ENCODE measurements at regions not wholly inside any gene's neighbourhood (a gene's known extent, or its start where the extent isn't known, plus 50 kb on each side); places are given as distances from the start of the nearest gene placed in this dataset.
"Not testable (repeated sequence)": the region's sequence is repeated elsewhere in the genome, so short reads cannot be mapped to it uniquely, and the experiment has no call there.

DNA sequence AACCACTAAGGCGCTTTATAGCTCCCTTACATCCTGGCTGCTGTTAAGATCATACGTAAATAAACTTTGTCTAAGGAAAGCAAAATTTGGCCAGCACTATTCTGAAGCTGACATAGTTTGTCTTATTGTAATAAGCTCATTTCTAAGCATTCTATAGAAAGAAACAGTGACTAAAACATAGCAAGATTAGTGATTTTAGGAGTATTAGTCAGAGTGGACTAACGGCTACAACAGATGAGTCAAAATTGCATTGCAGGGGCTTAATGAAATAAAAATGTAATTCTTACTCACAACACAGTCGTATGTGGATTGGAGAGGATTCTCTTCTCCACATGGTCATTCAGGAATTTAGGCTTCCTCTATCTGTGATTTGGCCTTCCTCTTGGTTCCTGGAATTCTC, 347.6 kb downstream of the GADD45G start:
- no peak for FAIRE-seq

DNA sequence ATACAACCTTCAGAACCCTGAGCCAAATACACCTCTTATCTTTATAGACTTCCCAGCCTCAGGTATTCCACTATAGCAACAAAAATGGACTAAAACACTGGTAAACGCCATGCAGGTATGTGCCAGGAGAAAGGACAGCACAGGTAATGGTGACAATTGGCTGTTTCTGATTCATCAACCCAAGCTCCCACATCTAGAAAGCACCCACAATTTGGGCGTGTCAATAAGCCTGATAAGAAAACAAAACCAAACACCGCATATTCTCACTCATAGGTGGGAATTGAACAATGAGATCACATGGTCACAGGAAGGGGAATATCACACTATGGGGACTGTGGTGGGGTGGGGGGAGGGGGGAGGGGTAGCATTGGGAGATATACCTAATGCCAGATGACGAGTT, 348.5 kb downstream of the GADD45G start:
- FAIRE-seq = not testable (repeated sequence)

DNA sequence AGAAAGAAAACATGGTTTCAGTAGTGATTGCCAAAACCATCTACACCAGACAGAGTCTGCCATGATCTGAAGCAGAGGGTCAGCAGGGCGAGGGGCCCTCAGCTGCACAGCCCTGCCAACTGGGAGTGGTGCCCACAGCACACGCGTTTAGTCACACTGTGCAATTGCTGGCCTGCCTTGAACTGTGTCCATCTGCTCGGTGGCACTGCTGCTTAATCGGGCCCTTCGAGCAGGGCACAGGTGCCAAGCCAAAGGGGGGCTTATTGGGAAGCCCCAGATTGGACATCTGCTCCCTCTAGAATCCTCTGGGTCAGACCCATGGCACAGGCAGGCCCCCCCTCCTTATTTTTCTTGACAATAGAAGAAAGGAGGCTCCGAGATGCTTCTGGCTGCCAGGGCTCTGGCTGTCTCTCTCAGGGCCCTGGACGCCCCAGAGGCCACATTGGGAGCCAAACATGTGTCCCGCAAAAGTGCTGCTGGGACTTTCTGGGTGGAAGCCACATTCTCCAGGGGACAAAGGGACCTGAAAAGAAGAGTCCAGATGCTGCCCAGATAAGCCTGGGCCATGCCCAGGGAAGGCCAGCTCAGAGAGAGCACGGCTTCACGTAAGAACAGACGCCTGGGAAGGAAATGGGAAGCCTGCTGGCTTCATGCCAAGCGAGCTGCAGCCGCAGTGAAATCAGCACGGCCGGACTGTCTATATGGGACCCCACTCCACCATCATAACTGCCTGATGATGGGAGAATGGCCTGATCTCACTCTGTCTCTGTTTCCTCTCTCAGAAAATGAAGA, 349.2 kb downstream of the GADD45G start:
- FAIRE-seq = no peak

DNA sequence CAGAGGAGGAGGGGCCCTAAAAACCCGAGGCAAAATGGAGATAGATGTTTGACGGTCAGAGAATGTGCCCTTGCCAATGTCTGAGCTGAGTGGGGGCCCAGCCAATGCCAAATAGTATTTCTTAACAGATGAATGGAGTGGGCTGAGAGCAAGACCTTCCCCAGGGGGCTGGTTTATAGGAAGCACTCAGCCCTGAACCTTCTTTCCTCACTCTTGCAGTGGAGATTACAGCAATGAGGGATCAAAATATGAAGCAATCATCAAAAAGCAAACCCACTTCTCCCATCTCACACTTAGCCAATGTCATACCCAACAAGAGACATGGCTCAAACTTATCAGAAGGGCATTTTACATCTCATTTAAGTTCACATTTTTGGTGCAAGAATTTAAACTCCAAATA, 350.3 kb downstream of the GADD45G start:
- no peak for FAIRE-seq

DNA sequence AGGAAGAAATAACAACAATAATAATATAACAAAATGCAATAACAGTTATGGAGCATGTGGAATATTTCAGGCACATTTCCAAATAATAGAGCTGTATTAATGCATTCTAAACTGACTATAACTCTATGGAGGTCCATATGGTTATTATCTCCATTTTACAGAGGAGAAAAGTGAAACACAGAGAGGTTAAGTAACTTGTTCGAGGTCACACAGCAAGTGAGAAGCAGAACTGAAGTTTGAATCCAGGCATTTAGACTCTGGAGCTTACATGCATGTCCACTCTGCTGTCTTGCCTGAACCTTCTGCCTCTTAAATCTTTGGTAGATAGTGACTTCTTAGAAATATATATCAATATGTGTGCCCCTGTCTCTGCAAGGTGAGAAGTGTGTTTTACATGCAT, 350.8 kb downstream of the GADD45G start:
- FAIRE-seq = no peak

DNA sequence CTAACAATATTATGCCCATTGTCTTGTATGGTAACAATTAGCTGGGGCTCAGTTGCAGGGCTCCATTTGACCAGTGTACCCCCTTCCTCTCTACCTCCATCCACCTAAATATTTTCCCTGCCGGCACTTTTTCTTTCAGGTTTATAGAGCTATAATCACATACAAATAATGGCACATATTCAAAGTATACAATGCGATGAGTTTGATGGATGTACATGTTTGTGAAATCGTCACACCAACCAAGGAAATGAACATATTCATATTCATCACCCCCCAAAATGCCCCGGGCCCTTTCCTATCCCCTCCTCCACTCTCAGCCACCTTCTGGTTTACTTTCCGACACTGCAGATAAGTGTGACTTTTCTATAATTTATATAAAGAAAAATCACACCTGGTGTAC, 351.5 kb downstream of the GADD45G start:
- no peak for FAIRE-seq

DNA sequence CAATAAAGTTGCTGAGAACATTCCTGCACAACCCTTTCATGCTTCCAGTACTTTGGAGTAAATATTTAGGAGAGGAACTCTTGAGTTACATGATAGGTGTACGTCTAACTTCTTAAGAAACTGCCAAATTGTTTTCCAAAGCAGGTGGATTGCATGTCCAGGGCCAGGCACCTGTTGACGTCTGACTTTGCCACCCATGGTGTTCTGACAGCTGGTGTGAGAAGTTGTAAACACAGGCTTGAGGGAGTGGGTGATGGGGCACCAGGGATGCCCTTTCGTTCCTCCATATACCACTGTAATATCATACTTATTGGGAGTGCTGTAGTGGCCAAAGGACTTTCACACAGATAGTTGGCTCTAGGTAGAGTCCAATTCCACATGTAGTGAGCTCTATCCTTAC, 352.1 kb downstream of the GADD45G start:
- no peak for FAIRE-seq

DNA sequence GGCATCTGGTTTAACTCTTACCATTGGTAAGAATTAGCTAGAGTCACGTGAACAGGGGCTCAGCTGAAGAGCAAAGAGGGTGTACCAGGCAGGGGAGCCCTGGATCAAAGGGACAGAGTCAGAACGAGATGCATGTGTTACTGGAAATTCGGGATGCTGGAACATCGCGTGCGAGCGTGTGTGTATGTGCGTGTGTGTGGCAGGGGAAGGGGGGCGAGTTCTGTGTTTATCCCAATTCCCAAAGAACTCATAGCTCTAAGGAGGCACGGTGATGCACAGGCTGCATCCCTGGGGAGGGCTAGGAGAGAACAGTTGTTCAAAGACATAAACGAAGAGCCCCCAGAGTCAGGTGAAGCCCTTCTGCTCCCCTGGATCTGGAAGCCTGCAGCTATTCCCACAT, 353.3 kb downstream of the GADD45G start:
- FAIRE-seq = no peak

DNA sequence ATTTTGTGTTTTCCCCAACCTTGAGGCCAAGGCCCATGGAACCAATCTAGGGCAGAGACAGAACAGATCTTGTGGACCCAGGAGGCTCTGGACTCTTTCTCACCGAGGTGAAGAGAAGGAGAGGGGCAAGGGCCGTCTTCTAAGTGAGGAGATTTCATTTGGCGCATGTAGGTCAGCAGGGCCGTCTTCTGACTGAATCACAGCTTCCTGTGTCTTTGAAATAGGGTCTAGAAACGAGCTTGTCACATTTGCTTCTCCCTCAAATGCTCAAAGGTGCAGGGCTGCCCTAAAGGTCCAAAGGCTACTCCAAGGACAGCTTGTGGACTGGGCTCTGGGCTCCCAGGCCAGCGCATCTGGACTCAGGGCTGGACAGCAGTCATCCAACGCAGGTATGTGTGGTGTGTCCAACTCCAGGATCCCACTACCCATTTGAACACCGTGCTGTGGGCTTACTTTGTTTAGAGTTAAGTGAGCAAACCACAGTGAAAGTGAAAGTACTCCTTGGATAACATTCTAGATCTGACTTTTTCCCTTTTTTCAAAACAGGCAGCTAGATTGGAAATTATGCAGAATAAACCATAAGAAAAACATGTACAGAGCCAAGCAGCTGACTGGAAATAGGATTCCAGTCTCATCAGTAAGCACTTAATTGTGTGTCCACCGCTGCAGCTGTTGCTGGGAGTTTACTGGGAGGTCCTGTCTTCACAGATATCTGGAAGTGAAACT, 357.0 kb downstream of the GADD45G start:
- no peak for FAIRE-seq

DNA sequence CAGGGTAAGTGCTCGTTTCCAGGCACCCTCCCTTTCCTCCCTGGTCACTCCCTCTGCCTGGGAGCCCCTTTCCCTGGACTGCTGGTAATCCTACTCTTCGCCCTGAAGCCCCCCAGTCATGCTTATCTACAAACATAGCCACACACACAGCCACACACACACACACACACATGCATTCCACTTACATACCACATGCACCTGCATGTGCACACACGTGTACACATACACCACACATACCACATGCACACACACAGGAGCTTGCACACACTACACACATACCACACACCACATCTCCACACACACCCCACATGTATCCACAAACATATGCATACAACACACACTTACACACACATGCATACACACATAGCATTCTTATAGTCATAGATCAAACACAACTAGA, 358.5 kb downstream of the GADD45G start:
- FAIRE-seq = no peak

DNA sequence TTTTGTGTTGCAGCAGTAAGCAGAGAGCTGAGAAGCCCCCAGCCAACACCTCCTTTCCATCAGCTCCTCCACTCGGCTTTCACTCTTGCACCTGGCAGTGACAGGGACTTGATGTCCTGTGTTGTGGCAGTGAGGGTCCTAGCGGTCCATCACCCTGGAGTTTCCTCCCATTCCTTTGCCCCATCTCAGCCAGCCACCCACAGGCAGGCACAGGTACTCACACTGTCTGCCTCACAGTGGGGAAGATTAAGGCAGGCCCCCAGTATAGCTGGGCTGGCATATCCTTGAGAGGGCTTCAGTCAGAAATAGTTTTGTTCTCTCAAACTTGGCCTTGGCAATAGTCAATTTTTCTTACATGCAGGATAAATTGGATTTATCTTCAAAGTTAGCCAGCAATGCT, 362.7 kb downstream of the GADD45G start:
- FAIRE-seq = no peak

DNA sequence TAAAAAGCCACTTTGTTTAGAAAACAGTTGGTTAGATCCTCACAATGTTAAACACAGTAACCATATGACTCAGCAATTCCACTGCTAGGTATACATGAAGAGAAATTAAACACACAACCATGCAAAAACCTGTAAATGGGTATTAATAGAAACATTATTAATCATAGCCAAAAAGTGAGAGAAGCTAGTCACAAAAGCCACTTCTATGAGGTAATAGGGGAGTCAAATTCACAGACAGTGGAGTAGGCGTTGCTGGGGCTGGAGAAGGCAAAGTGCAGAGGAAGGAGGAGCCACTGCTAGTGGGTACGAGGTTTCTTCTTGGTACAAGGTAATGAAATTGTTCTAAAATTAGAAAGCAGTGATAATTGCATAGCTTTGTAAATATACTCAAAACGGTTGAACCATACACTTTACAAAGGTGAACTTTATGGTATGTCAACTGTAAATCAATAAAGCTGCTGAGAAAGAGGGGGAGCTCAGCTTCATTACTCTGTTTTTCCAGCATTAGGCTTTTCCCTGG, 364.4 kb downstream of the GADD45G start:
- no peak for FAIRE-seq

DNA sequence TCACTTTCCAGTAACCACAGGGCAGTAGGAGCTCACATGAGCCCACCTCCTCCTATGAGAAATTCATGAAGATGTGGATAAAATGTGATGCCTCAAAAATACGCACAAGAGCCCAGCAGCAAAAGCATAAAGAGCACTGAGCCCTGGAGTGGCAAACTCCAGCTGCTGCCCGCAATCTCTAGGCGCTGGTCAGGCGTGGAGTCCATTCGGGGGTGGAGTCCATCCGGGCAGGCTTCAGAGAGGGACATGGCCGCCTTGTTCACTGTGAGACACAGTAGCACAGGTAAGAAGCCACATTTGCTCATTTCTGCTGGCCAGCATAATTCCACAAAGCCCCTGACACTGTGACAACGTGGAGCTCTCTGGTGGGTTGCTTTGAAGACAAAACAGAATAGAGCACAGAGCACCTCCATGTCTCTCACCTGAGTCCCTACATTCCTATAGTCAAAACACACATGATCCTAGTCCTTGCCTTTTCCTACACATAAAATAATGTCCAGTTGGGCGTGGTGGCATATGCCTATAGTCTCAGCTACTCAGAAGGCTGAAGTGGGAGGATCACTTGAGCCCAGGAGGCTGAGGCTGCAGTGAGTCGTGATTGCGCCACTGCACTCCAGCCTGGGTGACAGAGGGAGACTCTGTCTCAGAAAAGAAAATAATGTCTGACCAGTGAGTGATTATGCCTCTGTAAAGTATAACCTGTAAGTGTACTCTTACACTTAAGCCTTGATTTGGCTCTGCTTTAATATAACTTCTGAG, 365.2 kb downstream of the GADD45G start:
- no peak for FAIRE-seq

DNA sequence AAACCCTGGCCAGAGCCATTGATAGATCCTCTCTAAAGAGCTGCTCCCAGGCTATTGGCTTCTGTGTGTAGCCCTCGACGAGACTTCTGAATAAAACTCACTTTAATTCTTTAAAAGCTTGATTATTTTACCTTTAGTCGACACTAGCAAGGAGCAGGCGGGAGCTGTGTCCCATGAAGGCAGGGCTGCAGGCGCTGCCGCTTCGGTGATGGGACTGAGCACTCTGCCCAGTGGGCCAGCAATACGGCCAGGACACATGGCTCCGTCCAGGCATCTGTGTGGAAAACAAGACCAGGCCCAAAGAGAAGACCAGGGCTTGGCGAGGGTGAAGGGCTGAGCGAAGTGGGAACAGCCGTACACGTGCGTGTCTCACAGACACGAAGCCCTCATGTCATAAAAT, 365.9 kb downstream of the GADD45G start:
- no peak for FAIRE-seq

DNA sequence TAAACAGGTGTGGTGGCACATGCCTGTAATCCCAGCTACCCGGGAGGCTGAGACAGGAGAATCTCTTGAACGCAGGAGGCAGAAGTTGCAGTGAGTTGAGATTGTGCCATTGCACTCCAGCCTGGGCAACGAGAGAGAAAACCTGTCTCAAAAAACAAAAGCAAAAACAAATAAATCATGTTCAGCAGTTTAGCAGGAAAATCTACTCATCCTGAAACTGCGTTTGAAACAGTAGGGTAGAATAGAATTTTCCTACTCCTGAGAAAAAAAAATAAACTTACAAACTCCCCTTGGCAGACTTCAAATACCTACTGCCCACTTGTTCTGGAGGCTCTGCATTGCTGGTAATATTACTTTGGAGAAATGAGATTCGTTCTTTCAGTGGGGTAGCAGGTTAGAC, 367.7 kb downstream of the GADD45G start:
- no peak for FAIRE-seq

DNA sequence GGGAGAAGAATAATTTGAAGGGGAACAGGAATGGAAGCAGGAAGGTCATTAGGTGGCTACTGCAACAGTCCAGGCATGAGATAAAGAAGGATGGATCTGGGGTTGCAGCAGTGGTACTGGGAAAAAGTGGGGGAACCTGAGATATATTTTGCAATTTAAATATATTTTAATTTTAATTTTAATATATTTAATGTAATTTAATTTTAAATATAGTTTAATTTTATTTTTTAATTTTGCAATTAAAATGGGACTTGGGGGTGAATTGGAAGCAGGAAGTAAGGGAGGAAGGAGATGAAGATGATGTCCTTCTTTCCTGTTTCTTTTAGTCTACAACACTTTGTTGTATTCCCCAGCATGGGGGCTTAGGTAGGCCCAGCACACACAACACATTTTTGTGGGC, 369.8 kb downstream of the GADD45G start:
- FAIRE-seq = no peak

DNA sequence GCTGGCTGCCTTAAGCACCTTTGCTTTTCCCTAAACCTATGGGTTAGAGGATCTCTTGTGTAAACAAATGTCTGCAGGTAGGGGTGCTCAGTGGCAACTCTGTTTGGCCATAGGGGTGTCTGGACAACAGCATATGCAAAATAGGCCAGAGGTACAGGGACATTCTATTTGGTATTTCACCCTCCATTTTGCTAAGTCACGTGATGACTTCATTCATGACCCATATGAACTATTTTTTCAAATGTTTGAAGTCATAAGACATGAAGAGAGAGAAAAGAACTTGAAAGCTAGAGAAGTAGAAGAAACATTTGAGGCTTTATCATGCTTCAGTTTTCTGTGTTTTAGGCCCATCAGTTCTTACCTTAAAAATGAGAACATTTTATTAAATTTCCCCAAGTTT, 370.2 kb downstream of the GADD45G start:
- no peak for FAIRE-seq

DNA sequence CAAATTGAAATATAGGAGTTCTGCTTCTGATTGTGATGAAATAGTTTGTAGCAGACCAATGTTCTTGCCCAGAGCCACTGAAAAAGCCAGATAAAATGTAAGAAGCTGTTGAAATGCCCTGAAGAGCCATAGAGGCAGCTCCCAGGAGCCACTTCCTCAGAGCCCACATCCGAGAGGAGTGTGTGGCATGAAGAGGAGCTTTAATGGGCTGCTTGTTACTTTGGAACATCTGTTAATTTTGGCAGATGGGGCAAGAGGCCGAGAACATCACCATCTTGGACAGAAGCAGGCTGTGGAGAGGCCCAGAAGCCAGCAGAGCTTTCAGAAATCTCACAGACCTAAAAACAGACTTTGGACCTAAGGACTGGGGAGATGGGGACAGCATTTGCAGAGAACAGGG, 370.8 kb downstream of the GADD45G start:
- FAIRE-seq = no peak

DNA sequence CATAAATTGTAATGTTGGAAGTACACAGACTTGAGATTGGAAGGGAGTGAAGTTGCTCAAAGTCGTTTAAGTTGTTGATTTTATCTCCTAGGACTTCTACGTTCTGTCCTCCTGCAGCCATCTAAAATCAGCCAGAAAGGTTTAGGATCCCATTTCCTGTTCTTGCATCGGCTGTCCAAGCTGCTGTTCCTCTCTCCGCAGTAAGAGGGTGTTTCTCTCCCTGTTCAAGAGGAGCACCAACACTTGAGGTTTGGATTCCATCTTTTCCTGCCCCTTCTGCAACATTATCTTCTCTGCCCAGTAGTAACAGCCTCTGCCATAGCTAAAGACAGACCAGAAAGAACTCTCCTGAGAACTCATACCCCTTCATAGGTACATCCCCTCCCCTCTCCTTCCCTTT, 373.4 kb downstream of the GADD45G start:
- no peak for FAIRE-seq

DNA sequence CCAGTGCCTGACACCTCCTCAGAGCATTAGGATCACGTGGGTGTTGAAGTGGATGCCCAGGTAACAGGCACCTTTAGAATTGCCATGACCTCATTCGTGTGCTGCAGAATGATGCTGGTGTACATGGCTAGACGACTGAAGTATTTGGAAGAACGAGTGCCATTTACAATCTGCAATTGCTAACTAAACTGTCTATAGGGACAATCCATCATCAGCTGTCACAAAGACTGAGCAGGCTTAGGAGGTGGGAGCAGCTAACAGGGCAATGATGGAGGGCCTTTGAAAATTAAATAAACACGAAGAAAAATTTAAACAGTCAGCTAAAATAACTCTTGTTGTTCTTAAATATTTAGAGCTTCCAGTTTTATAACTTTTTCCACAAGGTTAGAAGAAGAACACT, 375.8 kb downstream of the GADD45G start:
- no peak for FAIRE-seq

DNA sequence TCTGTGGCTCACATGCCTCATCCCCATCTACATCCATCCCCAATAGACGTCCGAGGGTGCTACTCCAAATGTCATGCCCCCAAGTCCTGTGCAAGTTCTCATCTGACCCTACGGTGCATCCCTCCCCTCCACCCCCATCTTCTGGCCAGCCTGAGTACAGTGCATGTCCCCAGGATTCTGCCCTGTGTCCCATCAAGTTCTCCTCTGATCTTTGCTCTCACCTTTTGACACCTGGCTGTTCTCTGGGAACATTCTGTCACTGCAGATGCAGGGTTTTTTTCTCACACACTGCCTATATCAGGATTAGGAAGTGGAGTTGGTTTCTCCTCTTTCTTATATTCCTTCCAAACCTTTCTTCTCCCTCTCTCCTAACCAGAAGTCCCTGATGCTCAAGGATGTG, 377.2 kb downstream of the GADD45G start:
- FAIRE-seq = no peak

DNA sequence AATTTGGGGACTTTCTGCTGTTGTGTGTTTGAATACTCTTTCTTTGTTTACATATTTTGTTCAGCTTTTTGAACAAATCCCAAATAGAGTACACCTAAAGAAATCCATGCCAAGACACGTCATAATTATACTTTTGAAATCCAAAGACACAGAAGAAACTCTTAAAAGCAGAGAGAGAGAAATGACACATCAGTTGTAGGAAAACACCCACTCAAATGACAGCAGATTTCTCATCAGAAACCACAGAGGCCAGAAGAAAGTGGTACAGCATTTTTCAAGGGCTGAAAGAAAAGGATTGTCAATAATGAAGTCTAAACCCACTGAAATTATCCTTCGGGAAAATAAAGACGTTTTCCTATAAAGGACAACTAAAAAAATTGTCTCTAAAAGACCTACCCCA, 378.6 kb downstream of the GADD45G start:
- no peak for FAIRE-seq

DNA sequence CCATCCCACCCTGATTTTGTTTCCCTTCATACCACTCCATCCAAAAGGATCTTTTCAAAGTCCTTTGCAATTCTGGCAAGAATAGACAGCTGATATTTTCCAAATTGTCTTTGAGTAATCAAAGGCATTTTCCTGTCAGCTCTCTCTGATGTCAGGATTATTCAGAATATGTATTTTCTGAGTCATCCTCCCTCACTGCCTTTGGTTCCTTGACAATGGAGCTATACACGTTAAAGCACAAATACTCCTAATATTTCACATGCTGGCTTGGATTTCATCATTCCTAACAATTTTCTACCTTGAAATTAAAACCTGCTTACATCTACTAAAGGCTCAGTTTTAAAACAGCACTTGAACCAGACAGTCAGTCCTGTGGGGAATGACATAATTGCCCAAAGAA, 379.4 kb downstream of the GADD45G start:
- no peak for FAIRE-seq

DNA sequence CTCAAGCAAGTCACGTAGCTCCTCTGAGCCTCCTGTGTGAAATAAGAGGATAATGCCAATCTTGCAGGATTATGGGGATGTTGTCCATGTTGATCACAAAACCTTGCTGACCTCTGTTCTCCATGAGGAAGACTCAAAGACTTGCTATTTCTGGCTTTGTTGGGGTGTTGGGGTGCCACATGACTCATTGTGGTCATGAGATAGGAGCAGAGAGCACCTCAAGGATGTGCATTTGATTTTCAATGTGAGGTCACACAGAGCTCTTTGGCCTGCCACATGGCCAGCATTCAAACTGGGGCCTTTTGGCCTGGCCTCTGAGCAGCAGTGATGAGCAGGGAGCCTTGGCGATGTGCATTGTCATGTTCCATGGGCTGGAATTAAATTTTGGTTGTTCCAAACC, 380.3 kb downstream of the GADD45G start:
- no peak for FAIRE-seq
